GM18505 (cell line): ENCODE measurements at regions not wholly inside any gene's neighbourhood (a gene's known extent, or its start where the extent isn't known, plus 50 kb on each side); places are given as distances from the start of the nearest gene placed in this dataset.
"Not testable (repeated sequence)": the region's sequence is repeated elsewhere in the genome, so short reads cannot be mapped to it uniquely, and the experiment has no call there.

ENCODE experiments used
- ATAC-seq: cut with Tn5 transposase; IDR thresholded peaks from one replicate; pipeline ENCODE4 v1.9.1; 2021; ENCODE audit not compliant: unreplicated experiment
- POLR2A ChIP-seq: IDR thresholded peaks from 4 replicates; pipeline ENCODE4 v1.6.1; 2011; ENCODE audit warnings: borderline replicate concordance; ENCODE audit not compliant: insufficient read depth, insufficient read length; ENCODE audit errors: extremely low read depth

DNA sequence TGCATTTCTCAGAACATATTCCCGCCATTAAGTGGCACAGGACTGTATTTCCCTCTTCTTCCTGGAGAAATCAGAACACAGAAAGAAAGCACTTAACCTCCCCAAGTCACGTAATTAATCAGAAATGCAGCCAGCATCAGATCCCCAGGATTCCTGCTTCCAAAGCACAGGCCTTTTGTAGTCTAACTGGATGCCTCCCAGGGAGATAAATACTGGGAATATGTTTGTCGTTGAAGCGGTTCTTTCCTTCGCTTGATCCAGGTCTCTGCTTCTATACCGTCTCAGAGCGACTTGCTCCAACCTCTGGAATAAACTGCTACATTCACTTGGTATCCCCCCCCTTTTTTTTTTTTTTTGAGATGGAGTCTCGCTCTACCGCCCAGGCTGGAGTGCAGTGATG is 198.6 kb downstream of the KBTBD8 start:
- no peak for TF ChIP-seq POLR2A
- ATAC-seq: no peak

DNA sequence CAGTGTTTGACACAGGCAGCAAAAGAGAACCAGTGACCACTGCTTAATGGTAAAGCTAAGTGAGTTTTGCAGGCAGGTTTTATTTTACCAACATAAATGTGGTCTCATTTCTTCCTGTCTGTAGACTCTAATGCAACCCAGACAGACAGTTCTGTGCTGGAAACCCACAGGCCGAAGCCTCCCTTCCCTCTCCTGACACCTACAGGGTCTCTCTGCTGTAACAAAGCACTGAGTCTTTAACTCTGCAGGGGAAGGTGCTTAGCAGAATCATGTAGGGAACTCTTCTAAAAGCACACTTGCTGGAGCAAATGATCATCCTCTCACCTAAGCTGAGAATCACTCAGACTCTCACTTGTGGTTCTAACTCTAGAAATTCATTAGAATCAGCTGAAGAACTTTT is 200.3 kb downstream of the KBTBD8 start:
- ATAC-seq: no peak
- TF ChIP-seq POLR2A: no peak

DNA sequence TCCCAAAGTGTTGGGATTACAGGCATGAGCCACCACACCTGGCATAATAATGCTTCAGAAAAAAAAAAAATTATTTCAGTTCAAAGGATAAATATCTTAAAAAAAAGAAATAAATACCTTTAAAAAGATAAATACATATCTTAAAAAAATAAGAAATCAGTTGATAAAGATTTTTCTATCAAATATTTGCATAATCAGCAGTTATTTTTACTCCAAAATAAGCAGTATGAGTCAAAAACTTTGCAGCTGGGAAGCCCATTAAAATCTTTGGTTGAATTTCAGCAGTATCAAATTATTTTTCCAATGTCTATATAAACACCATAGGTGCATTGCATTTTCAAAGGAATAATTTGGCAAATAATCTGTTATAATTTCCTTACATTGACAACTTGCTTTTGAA is 202.5 kb downstream of the KBTBD8 start:
- no peak for TF ChIP-seq POLR2A
- no peak for ATAC-seq

DNA sequence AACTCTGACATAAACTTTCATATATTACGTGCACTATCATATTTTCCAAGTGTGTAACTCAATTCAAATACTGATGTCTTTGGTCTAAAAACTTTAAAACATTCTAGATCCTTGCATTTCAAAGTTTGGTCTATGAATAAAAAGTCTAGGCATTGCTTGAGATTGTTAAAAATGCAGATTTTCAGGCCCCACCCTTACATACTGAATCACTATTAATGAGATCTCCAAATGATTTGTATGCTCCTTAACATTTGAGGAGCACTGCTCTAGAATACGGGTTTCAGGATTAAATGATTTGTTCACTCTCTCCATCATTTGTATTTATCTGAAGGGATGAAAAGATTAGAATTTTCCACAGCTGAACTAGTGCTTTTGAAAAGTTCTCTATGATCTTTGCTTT is 202.9 kb downstream of the KBTBD8 start:
- no peak for ATAC-seq
- no peak for TF ChIP-seq POLR2A

DNA sequence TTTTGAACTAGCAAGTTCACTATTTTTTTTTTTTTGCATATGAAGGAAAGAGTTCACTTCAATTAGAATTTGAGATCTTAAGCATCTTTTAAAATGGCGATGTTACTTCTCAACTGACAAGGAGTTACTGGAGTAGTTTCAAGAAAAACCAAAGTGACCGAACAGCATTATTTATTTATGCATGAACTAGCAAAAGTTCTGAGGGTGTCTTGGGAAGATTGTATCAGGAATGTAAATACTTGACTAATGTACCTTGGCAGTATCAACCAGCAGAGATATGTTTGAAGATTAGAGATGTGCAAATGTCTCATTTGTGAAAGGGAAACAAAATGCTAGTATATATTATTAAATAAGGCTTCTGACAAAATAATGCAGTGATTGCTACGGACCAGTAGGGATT is 203.9 kb downstream of the KBTBD8 start:
- no peak for TF ChIP-seq POLR2A
- ATAC-seq: no peak

DNA sequence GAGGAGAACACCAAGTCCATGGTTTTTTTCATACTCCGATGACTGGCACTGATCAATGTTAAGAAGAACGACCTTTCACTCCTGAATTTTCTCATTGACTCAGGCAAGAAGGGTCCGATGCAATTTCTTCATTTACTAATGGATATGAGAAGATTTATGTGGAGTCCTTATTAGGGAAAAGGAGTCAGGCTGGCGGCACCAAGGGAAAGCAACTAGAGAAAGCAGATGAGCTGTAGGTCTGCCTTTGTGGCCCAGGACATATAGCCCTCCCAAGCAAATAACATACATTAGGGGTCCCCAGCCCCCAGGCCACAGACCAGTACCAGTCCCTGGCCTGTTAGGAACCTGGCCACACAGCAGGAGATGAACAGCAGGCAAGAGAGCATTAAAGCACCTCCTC is 206.8 kb downstream of the KBTBD8 start:
- TF ChIP-seq POLR2A: no peak
- no peak for ATAC-seq

DNA sequence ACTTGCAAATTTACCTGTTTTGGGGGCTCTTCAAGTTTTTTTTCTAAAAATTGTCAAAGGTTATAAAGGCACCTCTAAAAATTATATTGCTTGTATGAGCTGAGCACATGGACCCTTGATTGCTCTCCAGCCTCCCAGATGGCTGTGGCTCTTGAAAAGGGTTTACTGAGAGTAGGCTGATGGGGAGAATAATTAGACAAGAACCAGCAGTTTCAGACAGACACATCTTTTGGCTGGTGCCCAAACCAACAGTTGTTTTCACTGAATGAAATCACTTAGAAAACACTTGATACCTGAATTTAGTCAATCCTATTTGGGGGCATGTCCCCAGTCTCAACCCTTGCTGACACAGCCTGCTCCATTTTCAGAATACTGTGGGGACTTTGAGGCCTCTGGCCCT is 217.6 kb downstream of the KBTBD8 start:
- no peak for ATAC-seq
- no peak for TF ChIP-seq POLR2A

DNA sequence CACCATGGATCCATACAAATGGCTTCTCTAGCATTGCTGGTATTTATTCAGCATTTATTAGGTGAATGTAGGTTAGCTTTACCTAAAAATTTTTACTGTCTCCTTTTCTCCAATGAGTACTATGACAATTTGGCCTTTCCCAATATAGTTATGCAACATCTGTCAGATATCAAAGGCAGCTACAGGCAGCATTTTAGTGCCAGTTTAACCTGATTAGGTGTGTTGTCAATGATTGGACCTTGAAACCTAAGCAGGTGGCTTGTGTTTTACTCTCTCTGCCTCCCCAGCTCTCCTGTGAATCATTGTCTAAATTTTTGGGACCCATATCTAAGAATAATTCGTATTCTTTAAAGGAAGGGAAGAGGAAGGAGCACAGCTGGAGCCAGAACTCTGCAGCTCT is 228.9 kb downstream of the KBTBD8 start:
- ATAC-seq: no peak
- no peak for TF ChIP-seq POLR2A

DNA sequence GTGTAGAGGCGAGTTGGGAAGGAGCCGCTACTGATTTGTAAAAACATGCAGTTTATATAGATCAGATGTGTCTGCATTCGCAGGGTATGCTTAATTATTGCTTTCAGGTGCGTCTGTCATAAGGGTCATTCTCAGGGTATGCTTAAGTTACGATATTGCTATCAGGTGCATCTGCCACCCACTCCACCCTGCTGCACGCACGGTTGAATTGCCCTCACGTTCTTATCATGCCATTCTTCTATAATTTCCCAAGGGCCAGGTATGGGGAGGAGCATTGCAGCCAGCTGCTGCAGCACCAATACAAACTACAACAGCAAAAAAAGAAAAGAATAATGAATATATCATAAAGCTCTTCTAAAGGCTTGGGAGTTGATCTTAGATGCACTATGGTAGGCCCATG is 230.0 kb downstream of the KBTBD8 start:
- no peak for TF ChIP-seq POLR2A
- no peak for ATAC-seq

DNA sequence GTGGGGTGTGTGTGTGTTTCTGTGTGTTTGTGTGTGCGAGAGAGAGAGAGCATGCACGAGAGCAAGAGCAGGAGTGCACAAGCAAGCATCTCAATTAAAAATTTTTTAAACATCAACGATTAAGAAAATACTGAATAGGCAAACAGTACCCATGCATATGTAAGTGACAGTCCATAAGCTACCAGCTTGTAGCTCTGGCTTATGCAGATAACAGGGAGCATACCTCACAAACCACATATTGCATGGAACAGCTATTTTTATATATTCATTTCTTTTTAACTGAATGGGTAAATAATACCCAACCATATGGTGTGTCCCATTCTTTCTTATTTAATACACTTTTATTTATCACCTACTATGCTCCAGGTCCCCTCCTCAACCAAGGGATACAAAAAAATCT is 234.5 kb downstream of the KBTBD8 start:
- no peak for ATAC-seq
- TF ChIP-seq POLR2A: no peak

DNA sequence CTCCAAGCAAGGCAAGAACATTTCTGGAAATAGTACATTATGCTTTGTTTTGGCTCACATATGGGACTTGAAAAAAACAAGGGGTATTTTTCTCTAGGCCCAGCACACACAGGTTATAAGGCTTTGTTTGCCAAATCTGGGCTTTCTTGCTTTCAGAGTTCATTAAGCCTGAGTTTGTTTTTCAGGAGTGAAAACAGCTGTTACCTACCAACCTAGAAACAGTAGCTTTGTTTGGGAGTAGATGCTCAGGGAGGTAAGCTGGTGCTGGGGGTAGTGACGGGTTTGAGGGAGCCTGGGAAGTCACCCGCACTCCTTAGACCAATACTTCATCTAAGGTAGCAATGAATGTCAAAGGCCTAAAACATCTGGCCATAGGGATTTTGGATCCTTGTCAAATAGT is 241.2 kb downstream of the KBTBD8 start:
- TF ChIP-seq POLR2A: no peak

DNA sequence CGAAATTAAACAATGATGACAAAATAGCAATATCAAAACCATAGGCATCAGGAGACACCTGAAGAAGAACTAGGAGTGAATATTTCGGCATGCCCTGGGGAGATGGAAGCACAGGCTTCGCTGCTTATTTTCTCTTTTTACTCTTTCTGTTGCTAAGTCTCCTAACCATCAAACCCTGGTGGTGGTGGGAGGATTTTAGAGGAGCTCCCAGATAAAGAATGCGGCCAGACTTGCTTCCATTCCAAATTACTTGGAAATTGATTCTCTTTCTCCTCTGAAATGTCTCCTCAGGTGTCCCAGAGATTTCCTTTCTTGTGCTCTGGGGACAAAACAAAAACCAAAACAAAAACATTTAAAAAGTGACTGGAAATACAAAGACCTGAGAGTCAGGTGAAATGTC is 243.0 kb downstream of the KBTBD8 start:
- no peak for ATAC-seq
- no peak for TF ChIP-seq POLR2A

More for the DNA sequence above, 241.2 kb downstream of the KBTBD8 start:
- ATAC-seq: no peak

DNA sequence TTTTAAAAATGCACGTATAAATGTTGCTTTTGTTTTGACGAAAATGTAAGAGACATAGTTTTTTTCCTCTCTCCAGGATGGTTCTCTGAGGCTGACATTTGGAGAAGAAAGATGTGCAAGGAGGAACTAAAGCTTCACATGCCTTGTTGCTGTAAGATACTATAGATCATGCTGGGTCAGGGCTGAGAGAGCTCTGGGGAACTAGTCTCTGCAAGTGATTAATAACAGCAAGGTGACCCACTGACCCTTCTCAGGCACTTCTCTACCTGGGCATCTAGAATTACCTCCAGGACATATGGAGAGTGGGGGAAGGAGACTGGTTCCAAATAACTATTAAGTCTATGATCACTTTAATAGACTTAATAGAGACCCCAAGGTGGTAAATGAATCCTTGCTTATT is 246.0 kb downstream of the KBTBD8 start:
- TF ChIP-seq POLR2A: no peak
- ATAC-seq: no peak

DNA sequence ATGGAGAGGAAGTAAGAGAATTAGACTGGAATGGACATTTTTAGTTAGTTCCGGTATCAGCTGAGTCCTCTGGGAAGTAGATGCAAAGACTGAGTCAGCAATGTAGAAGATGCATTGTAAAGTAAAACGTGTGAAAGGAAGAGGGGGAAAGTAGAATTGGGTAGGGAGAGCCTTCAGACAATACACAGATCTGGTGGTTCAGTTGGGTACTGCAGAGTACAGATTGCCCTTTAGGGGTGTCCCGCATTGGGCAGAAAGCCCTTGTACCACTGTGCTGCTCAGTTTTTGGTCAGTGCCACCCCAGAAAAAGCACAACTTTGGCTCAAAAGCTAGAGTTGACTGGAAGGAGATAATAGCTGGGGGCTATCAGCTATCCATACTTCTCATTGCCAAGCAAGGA is 247.4 kb downstream of the KBTBD8 start:
- no peak for TF ChIP-seq POLR2A
- no peak for ATAC-seq

DNA sequence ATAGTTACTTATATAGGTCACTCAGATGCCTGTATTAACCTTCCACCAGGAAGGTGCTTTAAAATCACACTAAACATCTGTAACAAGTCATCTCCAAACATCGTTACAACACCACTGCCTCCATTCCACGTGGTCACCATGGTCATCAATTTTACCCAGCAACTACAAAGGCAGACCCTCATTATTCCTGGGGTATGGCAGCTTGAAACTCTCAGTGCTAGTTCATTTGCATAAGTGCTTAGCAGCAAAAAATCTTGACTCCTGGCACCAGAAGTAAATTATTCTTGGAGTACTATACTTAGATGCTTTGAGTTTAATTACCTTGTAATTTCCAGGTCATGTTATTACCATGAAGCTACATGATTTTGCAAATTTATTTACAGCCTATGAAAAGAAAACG is 250.6 kb downstream of the KBTBD8 start:
- ATAC-seq: no peak
- TF ChIP-seq POLR2A: no peak

DNA sequence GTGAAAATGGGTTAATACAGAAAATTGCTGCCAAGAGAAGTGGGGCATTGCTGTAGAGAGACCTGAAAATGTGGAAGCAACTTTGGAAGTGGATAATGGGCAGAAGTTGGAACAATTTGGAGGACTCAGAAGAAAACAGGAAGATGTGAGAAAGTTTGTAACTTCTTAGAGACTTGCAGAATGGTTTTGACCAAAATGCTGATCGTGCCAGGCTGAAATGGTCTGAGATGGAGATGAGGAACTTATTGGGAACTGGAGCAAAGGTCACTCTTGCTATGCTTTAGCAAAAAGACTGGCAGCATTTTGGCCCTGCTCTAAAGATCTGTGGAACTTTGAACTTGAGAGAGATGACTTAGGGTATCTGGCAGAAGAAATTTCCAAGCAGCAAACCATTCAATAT is 254.8 kb downstream of the KBTBD8 start:
- not testable (repeated sequence) for ATAC-seq
